Right lobe of liver (tissue), 6 donors: ENCODE measurements at regions not wholly inside any gene's neighbourhood (a gene's known extent, or its start where the extent isn't known, plus 50 kb on each side); places are given as distances from the start of the nearest gene placed in this dataset.

Experiments
- ATAC-seq, 4 donors: fragments of 200-7000 bp; cut with Tn5 transposase; one replicate each; pipeline ENCODE4 v1.9.1; 2020; ENCODE audit warnings: mild to moderate bottlenecking in 4 of 4, moderate library complexity in 4 of 4
- DNase-seq, 3 donors: peaks; one replicate each; pipeline ENCODE4 v3.0.0-alpha.2; 2020
- H3K27ac ChIP-seq, 3 donors: fragments of 200-600 bp; one replicate each; pipeline ENCODE4 v1.8.0; 2022
- H3K27me3 ChIP-seq, 2 donors: fragments of 200-600 bp; one replicate each; pipeline ENCODE4 v1.8.0; 2022
- H3K36me3 ChIP-seq, 4 donors: fragments of 200-600 bp; sonication (generic) in 1 of 4; one replicate each; pipeline versions ENCODE4 v1.5.1 to v1.8.0; 2017 to 2022; ENCODE audit warnings: control low read depth in 1 of 4
- H3K4me1 ChIP-seq, 4 donors: fragments of 200-600 bp; sonication (generic) in 1 of 4; one replicate each; pipeline versions ENCODE4 v1.5.1 to v1.8.0; 2017 to 2022; ENCODE audit warnings: control low read depth in 1 of 4
- H3K4me3 ChIP-seq, 3 donors: fragments of 200-600 bp; one replicate each; pipeline ENCODE4 v1.8.0; 2022
- H3K9me3 ChIP-seq, 4 donors: fragments of 200-600 bp; sonication (generic) in 1 of 4; one replicate each; pipeline versions ENCODE4 v1.5.1 to v1.8.0; 2017 to 2022; ENCODE audit warnings: control low read depth in 1 of 4
- WGBS: methylation state at CpG from one replicate; pipeline ENCODE4 v1.1.6; 2018; ENCODE audit warnings: low coverage, low lambda C conversion rate; ENCODE audit not compliant: insufficient coverage; ENCODE audit errors: missing lambda C conversion rate; 5-methylcytosine and 5-hydroxymethylcytosine counted together
- intact Hi-C, 2 donors: fragments of 100-400 bp; cut with DNase I; formaldehyde crosslinking; loops; one replicate each; pipeline versions ENCODE4 v1.11.2 to v1.14.1; 2022
- TF ChIP-seq, protein P1 (sequence below), 4 donors: fragments of 200-600 bp in 3 of 4; fragments of 450-650 bp in 1 of 4; IDR thresholded peaks; one replicate each; pipeline versions ENCODE4 v1.5.1 to v1.8.0; 2016 to 2022; ENCODE audit warnings: antibody characterized with exemption in 4 of 4, mild to moderate bottlenecking in 2 of 4
- donor health status: DM: no; HTN: yes; CAD: no.
- donor health status: DM: no; HTN: no; CAD: no.
- donor health status: DM: no; HTN: no; CAD: no.
- donor health status: DM: no; HTN: yes; CAD: no.
- donor health status: DM: no; HTN: yes; CAD: no.

DNA sequence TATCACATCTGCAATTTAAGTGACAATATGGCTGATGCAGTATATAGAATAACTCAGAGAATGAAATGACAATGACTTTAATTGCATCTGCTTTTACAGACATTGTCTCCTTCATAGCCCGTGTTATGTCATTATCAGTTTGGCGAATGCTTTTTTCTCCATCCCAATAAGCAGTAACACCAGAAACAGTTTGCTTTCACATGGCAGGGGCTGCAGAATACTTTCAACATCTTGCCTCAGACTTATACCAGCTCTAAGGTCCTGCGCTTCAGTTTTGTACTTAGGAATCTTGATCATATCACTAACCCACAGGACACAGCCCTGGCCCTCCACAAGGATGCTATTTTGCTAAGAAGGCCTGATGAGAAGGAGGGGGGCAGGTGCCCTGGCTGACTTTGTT lies 49.9 kb upstream of the SPESP1 start:
- no peak for ATAC-seq
- TF ChIP-seq, protein P1, sequence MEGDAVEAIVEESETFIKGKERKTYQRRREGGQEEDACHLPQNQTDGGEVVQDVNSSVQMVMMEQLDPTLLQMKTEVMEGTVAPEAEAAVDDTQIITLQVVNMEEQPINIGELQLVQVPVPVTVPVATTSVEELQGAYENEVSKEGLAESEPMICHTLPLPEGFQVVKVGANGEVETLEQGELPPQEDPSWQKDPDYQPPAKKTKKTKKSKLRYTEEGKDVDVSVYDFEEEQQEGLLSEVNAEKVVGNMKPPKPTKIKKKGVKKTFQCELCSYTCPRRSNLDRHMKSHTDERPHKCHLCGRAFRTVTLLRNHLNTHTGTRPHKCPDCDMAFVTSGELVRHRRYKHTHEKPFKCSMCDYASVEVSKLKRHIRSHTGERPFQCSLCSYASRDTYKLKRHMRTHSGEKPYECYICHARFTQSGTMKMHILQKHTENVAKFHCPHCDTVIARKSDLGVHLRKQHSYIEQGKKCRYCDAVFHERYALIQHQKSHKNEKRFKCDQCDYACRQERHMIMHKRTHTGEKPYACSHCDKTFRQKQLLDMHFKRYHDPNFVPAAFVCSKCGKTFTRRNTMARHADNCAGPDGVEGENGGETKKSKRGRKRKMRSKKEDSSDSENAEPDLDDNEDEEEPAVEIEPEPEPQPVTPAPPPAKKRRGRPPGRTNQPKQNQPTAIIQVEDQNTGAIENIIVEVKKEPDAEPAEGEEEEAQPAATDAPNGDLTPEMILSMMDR (IDR thresholded peaks at IDR 0.05): no peak

More for the DNA sequence above, 49.9 kb upstream of the SPESP1 start:
- Histone ChIP-seq H3K36me3 (no peaks in the 10 kb centered on the region), H3K27ac (no peak overlapping the region), H3K4me3 (no peak overlapping the region), H3K27me3 (no peaks in the 10 kb centered on the region), H3K9me3 (no peaks in the 10 kb centered on the region), H3K4me1 (no peaks in the 10 kb centered on the region)
- no peak for DNase-seq
- intact Hi-C loops: loop anchor here in 1 of 2 donors (10.0 kb wide), 1 partner anchor 156 kb away; no protein-coding TSS in a partner anchor
- WGBS: 87% methylated on average over 3 of the region's 3 CpGs
